HG03521 (cell line): ENCODE measurements at regions not wholly inside any gene's neighbourhood (a gene's known extent, or its start where the extent isn't known, plus 50 kb on each side); places are given as distances from the start of the nearest gene placed in this dataset.
"Not testable (repeated sequence)": the region's sequence is repeated elsewhere in the genome, so short reads cannot be mapped to it uniquely, and the experiment has no call there.

ENCODE experiments used
- ATAC-seq: cut with Tn5 transposase; IDR thresholded peaks from one replicate; pipeline ENCODE4 v1.9.1; 2021; ENCODE audit warnings: mild to moderate bottlenecking, moderate library complexity; ENCODE audit not compliant: unreplicated experiment

DNA sequence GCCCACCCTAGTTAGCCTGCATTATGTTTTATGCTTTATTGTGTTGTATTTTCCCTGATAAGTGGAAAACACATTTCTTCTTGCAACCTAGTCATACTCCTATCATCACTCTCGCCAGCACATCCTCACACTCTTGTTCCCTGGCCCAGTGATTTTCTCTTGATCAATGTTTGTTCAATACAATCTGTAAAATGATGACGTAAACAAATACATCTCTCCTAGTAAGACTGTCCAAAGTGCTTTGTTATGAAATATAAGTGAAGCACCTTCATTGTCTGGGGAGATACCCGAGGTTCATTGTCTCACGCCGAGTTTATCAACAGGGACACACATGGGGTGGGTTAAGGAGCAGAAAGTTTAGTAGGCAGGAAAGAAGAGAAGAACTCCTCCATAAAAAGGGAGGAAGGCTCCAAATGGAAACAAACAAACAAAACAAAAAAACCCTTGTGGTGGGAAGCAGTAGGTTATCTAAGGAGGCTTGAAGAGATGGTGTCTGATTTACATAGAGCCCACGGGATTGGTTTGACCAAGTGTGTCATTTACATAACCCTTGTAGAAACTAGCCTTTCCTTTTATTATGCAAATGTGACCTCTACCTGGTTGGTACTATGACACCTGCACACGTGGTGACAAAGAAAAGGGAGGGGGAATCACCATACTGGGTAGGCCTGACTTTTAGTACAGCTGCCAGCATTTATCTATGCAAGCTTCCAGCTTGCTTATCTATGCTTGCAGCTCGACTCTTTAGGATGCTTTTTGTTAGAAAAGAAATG lies 1317.9 kb upstream of the SPRY2 start:
- ATAC-seq, result no peak

GRCh38 chr13:81639984-81640582 lies 1299.2 kb upstream of the SPRY2 start:
- no peak for ATAC-seq

DNA sequence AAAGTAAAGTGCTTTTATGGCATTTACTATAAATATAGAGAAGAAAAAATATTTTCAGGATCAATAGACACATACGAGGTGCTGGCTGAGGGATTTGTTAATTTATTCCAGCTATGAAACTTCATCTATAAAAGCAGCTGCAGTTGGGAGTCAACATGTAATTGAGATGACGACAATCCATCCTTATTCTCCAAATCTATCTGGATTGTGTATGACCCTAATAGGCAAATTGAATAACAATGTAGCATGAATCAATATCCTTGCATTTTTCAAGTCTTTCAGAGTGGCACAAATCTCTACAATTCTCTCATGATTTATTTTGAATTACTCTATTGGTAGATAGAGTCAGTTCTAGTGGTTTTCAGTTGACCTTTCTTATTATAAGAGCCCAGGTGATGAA lies 1296.5 kb upstream of the SPRY2 start:
- ATAC-seq, result no peak

DNA sequence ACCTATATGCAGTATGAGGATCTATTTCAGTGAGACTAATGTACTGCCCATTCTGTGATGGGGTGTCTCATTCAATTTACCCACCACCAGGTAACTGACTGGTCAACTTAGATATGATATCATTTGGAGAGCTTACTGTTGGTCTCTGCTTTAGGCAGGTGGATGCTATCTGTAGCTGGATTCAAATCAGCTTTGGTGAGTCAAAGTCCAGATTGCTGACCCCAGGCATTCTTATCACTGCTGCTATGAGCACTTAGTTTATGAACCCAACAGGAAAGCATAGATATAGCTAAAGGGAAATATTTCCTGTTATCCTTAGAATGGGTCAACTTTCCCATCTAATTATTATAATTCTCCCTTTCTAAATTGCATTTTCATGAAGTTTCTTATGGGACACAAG lies 1295.2 kb upstream of the SPRY2 start:
- ATAC-seq, result no peak

GRCh38 chr13:81615031-81615430 lies 1274.1 kb upstream of the SPRY2 start:
- no peak for ATAC-seq

DNA sequence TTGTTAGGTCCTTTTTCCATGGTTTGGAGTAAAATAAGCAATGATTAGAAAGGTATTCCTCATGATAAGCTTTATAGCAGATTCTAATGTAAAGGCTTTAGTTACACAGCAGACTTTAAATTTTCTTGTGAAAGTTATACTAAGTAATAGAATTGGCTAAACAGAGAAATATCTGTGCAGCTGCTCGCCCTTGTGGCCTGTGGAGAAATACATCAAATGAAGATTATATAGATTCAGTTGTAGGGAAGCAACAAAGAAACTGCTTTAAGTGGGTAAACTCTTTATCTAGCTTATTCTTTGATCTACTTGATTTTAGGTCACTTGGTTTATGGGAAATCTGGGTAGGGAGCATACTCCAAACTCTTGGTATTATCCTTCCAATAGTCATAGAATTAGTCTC lies 1269.7 kb upstream of the SPRY2 start:
- ATAC-seq, result no peak

- ATAC-seq, result no peak
These were observed 1268.4 kb upstream of the SPRY2 start for GRCh38 chr13:81609335-81609734.

GRCh38 chr13:81606074-81606473 lies 1265.1 kb upstream of the SPRY2 start:
- ATAC-seq, result no peak

DNA sequence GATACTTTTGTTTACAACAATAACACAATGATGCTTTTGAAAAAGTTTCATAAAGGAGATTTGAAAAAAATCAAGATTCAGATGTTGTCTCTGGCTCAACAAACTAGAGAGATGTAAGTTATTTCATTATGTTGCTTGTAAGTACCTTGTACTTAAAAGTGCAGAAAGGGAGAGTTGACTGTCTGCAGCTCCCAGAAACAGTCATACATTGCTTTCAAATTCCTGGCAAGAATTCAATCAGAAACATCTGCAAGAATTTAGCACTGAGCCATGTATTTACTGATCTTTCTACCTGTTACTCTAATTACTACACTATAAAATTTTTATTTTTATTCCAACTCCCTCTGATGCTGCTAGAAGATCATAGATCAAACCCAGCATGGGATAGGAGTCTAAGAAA lies 1261.3 kb upstream of the SPRY2 start:
- no peak for ATAC-seq

DNA sequence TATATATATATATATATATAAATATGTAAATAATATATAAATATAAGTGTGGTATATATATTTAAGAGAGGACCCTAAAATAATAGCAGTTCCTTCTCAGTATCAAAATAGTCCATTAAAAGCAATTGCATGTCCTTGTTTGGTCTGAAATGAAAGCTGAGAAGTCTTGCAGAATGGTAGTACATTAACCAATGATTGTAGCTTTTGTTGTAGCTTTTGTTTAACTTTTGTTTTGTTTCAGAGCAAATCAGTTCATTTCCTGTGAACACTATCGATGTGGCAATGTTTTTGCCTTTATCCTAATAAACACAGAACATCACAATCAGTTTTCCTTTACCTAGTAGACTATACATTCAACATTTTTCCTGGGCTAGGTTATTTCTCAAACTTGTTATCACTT lies 1256.2 kb upstream of the SPRY2 start:
- ATAC-seq, result no peak

GRCh38 chr13:81596224-81596753 lies 1255.4 kb upstream of the SPRY2 start:
- ATAC-seq, result no peak

DNA sequence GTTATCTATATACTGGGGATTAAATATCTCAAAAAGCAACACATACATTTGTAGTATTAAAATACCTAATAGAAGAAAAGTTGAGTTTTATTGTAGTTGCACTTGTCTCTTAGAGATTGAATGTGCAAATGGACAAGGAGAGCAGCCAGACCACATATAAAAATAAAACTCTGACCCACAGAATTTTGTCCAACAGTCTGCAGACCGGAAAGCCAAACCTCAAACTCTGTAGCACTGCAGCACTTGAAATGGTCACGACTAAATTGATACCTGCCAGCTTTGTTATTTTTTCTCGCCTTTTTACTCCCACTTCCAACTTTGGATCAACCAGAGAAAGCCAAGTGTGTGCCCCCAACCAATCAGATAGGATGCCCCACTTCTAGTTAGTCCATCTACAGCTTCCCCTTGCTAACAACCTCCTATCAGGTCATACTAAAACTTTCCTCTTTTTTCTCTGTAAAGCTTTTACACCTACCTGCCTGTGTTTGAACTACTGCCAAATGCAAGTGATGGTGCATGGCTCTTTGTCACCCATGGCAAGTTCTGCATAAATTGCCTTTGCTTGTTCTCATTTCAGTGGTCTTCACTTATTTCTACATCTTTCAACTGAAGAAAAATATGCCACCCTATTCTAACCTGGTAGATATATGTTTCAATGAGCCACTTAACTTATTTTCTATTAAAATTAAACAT lies 1250.7 kb upstream of the SPRY2 start:
- no peak for ATAC-seq

GRCh38 chr13:81582381-81582780 lies 1241.5 kb upstream of the SPRY2 start:
- ATAC-seq, result no peak

DNA sequence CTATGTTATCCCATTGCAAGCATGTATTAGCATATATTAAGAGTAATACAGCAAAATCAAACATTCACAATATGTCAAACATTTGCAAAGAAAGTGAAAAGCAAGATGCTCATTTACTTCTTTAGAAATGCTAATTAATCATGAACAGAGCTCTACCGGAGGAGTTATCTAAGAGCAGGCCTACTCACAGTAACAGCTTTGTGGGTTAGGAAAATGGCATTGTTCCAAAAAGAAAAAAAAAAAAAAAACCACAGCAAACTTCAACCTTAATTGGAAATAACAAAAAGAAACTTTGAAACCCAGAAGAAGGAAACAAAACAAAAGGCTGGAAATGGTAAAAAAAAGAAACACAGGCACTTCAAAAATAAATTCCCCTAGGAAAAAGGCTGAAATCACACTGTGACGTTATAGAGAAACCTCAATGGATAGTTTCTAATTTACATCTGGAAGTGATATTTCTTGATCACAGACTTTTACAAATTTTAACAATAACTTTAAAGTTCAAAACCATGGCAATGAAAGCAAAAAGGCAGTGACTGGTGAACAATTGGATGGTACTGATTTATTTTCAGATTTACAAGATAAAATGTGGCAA lies 1236.8 kb upstream of the SPRY2 start:
- no peak for ATAC-seq

DNA sequence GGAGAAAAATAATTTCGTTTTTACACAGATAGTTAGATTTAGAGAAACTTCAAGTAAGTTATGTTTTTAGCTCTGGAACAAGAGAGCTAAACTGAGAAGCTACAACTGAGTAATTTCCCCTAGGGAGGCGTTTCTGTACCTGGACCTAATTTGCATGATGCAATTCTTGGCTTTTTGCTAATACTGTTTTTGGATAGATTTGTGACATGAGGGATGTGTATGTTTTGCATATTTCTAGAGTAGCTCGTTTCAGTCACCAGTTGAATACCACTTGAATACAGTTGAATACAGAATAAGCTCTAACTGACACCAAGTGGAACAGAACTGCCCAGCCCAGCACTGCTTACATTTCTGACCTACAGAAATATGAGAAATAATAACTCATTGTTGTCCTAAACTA lies 1227.9 kb upstream of the SPRY2 start:
- ATAC-seq, result no peak

GRCh38 chr13:81565849-81566248 lies 1224.9 kb upstream of the SPRY2 start:
- ATAC-seq, result no peak

DNA sequence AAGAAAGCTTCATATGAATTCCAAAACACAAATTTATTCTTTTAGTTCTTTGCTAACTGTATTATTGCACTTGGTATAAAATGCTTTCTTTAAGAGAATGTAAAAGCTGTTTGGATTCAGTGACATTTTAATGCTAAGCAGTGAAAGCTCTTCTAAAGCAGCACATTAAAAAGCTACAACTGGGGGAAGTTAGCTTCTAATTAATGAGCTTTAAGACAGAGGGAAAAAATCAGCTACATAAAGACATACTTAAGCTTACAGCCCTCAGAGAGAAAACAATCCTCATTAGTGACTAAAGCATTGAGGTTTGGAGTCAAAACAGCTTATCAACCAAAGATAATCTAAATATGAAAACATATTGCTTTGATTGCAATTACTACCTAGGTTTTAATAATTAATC lies 1222.2 kb upstream of the SPRY2 start:
- ATAC-seq, result no peak

DNA sequence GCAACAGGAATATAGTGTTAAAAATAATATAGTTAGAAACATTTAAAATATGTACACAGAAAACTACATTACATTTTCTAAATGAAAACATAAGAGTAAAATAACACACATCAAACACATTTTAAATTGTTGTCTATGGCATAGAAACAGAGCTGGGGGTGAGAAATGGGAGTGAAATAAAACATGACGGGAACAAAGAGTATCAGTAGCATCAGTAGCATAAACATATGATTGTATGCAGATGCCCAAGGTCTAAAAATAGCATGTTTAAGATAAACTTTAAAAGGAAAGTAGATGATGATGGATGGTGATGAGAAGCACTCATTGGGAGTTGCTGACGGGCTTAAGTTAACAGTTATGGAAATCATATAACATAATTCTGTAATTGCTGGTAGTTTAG lies 1221.7 kb upstream of the SPRY2 start:
- no peak for ATAC-seq

DNA sequence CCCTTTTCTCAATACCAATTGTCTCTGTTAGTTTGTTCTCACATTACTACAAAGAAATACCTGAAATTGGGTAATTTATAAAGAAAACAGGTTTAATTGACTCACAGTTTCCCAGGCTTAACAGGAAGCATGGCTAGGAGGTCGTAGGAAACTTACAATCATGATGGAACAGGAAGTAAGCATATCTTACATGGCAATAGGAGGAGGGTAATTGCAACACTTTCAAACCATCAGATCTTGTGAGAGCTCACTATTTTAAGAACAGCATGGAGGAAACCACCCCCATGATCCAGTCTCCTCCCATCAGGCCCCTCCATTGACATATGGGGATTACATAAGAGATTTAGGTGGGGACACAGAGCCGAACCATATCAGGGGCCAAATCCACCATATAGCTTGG lies 1210.1 kb upstream of the SPRY2 start:
- ATAC-seq, result no peak

- not testable (repeated sequence) for ATAC-seq
These were observed 1205.4 kb upstream of the SPRY2 start for GRCh38 chr13:81546294-81546693.

GRCh38 chr13:81540777-81541176 lies 1199.9 kb upstream of the SPRY2 start:
- no peak for ATAC-seq
